ENCODE measurements at regions not wholly inside any gene's neighbourhood (a gene's known extent, or its start where the extent isn't known, plus 50 kb on each side); places are given as distances from the start of the nearest gene placed in this dataset.

- no peak for TF ChIP-seq POLR2A (IDR thresholded peaks at IDR 0.05)
- TF ChIP-seq, protein P1, sequence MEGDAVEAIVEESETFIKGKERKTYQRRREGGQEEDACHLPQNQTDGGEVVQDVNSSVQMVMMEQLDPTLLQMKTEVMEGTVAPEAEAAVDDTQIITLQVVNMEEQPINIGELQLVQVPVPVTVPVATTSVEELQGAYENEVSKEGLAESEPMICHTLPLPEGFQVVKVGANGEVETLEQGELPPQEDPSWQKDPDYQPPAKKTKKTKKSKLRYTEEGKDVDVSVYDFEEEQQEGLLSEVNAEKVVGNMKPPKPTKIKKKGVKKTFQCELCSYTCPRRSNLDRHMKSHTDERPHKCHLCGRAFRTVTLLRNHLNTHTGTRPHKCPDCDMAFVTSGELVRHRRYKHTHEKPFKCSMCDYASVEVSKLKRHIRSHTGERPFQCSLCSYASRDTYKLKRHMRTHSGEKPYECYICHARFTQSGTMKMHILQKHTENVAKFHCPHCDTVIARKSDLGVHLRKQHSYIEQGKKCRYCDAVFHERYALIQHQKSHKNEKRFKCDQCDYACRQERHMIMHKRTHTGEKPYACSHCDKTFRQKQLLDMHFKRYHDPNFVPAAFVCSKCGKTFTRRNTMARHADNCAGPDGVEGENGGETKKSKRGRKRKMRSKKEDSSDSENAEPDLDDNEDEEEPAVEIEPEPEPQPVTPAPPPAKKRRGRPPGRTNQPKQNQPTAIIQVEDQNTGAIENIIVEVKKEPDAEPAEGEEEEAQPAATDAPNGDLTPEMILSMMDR (IDR thresholded peaks at IDR 0.05): no peak
Measured at GRCh38 chr16:59201160-59201559, 467.0 kb upstream of the GOT2 start.
